H1 (cell line): ENCODE measurements at regions not wholly inside any gene's neighbourhood (a gene's known extent, or its start where the extent isn't known, plus 50 kb on each side); places are given as distances from the start of the nearest gene placed in this dataset.

Source experiments
- CHD2 ChIP-seq: IDR thresholded peaks from 2 replicates; pipeline ENCODE4 v1.6.1; 2012; ENCODE audit warnings: low read length, improper control_type of control experiment
- HDAC2 ChIP-seq, 2 experiments: fragments of 300-600 bp in 1 of 2; sonication (generic) in 1 of 2; IDR thresholded peaks; 2 replicates each; pipeline ENCODE4 v1.6.1; 2011 to 2012; ENCODE audit warnings: low read depth in 2 of 2, low read length in 2 of 2, mild to moderate bottlenecking in 2 of 2, moderate library complexity in 2 of 2, borderline replicate concordance in 1 of 2, inconsistent platforms in 1 of 2
- KDM5A ChIP-seq: fragments of 200-600 bp; IDR thresholded peaks from 2 replicates; pipeline ENCODE4 v1.7.1; 2012; ENCODE audit warnings: mild to moderate bottlenecking, low read length, inconsistent platforms, mixed read lengths
- POLR2A ChIP-seq, 2 experiments: IDR thresholded peaks; 1 replicate in 1 of 2; 2 replicates in 1 of 2; pipeline ENCODE4 v1.6.1; 2011; ENCODE audit warnings: low read depth in 2 of 2, low read length in 2 of 2, mild to moderate bottlenecking in 2 of 2; ENCODE audit errors: control extremely low read depth in 1 of 2
- POLR2AphosphoS5 ChIP-seq: IDR thresholded peaks from 2 replicates; pipeline ENCODE4 v1.6.1; 2011; ENCODE audit warnings: low read depth, low read length
- RBBP5 ChIP-seq: IDR thresholded peaks from 2 replicates; pipeline ENCODE4 v1.7.1; 2012; ENCODE audit warnings: low read depth, mild to moderate bottlenecking, inconsistent platforms, low read length, moderate library complexity, borderline replicate concordance
- SIN3A ChIP-seq, 2 experiments: IDR thresholded peaks in 1 of 2; conservative IDR thresholded peaks in 1 of 2; 2 replicates each; pipeline ENCODE4 v1.6.1; 2011 to 2012; ENCODE audit warnings: low read length in 2 of 2, improper control_type of control experiment in 1 of 2, low read depth in 1 of 2, mild to moderate bottlenecking in 1 of 2
- TCF12 ChIP-seq: IDR thresholded peaks from 2 replicates; pipeline ENCODE4 v1.6.1; 2011; ENCODE audit warnings: low read depth, mild to moderate bottlenecking, low read length
- TF ChIP-seq, protein P1 (sequence below): fragments of 300-600 bp; sonication (generic); IDR thresholded peaks from 2 replicates; pipeline ENCODE4 v1.7.1; 2012; ENCODE audit warnings: low read length, moderate library complexity, mild to moderate bottlenecking, inconsistent platforms; ENCODE audit not compliant: insufficient replicate concordance

DNA sequence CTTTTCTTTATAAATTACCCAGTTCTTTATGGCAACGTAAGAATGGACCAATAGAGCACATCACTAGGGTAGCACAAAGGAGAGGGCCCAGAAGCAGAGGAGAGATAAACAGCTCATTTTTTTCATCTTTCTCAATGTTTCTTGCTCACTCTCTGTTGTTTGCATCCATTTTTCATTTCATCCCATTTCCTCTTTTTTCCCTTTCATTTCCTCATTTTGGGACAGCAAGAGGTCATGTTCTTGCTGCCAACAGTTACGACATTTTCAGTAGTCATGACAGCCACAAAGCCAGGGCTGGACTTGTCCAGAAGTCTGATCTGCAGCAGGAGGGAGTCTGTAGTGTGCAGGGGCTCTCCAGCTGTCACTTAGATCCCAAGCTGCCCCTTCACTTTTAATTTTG, 52.7 kb upstream of the CYP1B1 start (continued):
- TF ChIP-seq, protein P1, sequence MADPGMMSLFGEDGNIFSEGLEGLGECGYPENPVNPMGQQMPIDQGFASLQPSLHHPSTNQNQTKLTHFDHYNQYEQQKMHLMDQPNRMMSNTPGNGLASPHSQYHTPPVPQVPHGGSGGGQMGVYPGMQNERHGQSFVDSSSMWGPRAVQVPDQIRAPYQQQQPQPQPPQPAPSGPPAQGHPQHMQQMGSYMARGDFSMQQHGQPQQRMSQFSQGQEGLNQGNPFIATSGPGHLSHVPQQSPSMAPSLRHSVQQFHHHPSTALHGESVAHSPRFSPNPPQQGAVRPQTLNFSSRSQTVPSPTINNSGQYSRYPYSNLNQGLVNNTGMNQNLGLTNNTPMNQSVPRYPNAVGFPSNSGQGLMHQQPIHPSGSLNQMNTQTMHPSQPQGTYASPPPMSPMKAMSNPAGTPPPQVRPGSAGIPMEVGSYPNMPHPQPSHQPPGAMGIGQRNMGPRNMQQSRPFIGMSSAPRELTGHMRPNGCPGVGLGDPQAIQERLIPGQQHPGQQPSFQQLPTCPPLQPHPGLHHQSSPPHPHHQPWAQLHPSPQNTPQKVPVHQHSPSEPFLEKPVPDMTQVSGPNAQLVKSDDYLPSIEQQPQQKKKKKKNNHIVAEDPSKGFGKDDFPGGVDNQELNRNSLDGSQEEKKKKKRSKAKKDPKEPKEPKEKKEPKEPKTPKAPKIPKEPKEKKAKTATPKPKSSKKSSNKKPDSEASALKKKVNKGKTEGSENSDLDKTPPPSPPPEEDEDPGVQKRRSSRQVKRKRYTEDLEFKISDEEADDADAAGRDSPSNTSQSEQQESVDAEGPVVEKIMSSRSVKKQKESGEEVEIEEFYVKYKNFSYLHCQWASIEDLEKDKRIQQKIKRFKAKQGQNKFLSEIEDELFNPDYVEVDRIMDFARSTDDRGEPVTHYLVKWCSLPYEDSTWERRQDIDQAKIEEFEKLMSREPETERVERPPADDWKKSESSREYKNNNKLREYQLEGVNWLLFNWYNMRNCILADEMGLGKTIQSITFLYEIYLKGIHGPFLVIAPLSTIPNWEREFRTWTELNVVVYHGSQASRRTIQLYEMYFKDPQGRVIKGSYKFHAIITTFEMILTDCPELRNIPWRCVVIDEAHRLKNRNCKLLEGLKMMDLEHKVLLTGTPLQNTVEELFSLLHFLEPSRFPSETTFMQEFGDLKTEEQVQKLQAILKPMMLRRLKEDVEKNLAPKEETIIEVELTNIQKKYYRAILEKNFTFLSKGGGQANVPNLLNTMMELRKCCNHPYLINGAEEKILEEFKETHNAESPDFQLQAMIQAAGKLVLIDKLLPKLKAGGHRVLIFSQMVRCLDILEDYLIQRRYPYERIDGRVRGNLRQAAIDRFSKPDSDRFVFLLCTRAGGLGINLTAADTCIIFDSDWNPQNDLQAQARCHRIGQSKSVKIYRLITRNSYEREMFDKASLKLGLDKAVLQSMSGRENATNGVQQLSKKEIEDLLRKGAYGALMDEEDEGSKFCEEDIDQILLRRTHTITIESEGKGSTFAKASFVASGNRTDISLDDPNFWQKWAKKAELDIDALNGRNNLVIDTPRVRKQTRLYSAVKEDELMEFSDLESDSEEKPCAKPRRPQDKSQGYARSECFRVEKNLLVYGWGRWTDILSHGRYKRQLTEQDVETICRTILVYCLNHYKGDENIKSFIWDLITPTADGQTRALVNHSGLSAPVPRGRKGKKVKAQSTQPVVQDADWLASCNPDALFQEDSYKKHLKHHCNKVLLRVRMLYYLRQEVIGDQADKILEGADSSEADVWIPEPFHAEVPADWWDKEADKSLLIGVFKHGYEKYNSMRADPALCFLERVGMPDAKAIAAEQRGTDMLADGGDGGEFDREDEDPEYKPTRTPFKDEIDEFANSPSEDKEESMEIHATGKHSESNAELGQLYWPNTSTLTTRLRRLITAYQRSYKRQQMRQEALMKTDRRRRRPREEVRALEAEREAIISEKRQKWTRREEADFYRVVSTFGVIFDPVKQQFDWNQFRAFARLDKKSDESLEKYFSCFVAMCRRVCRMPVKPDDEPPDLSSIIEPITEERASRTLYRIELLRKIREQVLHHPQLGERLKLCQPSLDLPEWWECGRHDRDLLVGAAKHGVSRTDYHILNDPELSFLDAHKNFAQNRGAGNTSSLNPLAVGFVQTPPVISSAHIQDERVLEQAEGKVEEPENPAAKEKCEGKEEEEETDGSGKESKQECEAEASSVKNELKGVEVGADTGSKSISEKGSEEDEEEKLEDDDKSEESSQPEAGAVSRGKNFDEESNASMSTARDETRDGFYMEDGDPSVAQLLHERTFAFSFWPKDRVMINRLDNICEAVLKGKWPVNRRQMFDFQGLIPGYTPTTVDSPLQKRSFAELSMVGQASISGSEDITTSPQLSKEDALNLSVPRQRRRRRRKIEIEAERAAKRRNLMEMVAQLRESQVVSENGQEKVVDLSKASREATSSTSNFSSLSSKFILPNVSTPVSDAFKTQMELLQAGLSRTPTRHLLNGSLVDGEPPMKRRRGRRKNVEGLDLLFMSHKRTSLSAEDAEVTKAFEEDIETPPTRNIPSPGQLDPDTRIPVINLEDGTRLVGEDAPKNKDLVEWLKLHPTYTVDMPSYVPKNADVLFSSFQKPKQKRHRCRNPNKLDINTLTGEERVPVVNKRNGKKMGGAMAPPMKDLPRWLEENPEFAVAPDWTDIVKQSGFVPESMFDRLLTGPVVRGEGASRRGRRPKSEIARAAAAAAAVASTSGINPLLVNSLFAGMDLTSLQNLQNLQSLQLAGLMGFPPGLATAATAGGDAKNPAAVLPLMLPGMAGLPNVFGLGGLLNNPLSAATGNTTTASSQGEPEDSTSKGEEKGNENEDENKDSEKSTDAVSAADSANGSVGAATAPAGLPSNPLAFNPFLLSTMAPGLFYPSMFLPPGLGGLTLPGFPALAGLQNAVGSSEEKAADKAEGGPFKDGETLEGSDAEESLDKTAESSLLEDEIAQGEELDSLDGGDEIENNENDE: no peak
- no peak for TF ChIP-seq RBBP5
- TF ChIP-seq TCF12: no peak
- no peak for TF ChIP-seq KDM5A
- no peak for TF ChIP-seq POLR2AphosphoS5
- no peak for TF ChIP-seq HDAC2 (IDR thresholded peaks at IDR 0.05; ENCODE audit: borderline replicate concordance in 1 of 2, low read depth in 2 of 2, low read length in 2 of 2)
- no peak for TF ChIP-seq CHD2
- no peak for TF ChIP-seq POLR2A (IDR thresholded peaks at IDR 0.05; ENCODE audit: control extremely low read depth in 1 of 2, low read depth in 2 of 2, low read length in 2 of 2)
- no peak for TF ChIP-seq SIN3A (conservative IDR thresholded peaks at IDR 0.05 in 1 of 2, IDR thresholded peaks at IDR 0.05 in 1 of 2; ENCODE audit: low read depth in 1 of 2, low read length in 2 of 2)
